AG09309 (cell line): ENCODE measurements at regions not wholly inside any gene's neighbourhood (a gene's known extent, or its start where the extent isn't known, plus 50 kb on each side); places are given as distances from the start of the nearest gene placed in this dataset.

Source experiments
- DNase-seq: peaks from one replicate; pipeline ENCODE4 v3.0.0-alpha.2; 2010; ENCODE audit warnings: low read depth
- H3K4me3 ChIP-seq: 2 replicates; pipeline ENCODE4 v1.5.1; 2011; ENCODE audit warnings: mild to moderate bottlenecking, low read depth, low read length, moderate library complexity; ENCODE audit not compliant: control insufficient read depth
- TF ChIP-seq, protein P1 (sequence below): IDR thresholded peaks from 2 replicates; pipeline ENCODE4 v1.5.1; 2011; ENCODE audit warnings: mild to moderate bottlenecking, low read depth, low read length, inconsistent platforms; ENCODE audit not compliant: insufficient read depth, control insufficient read depth; ENCODE audit errors: missing control alignments

DNA sequence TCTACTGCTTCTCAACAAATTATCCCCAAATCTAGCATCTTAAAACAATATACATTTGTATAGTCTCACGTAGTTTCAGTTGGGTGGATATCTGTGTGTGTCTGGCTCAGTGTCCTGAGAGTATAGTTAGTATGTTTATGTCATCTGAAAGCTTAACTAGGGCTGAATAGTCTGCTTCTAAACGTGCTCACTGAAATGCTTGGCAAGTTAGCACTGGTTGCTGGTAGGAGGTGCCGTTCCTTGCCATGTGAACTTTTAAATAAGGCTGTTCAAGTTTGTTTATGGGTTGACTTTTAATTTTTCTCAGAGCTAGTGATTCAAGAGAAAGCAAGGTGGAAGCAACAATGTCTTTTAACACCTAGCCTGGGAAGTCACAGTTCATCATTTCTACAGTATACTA lies 1673.6 kb downstream of the PCDH7 start:
- DNase-seq = no peak
- H3K4me3 ChIP-seq = no peak overlapping the region
- TF ChIP-seq, protein P1, sequence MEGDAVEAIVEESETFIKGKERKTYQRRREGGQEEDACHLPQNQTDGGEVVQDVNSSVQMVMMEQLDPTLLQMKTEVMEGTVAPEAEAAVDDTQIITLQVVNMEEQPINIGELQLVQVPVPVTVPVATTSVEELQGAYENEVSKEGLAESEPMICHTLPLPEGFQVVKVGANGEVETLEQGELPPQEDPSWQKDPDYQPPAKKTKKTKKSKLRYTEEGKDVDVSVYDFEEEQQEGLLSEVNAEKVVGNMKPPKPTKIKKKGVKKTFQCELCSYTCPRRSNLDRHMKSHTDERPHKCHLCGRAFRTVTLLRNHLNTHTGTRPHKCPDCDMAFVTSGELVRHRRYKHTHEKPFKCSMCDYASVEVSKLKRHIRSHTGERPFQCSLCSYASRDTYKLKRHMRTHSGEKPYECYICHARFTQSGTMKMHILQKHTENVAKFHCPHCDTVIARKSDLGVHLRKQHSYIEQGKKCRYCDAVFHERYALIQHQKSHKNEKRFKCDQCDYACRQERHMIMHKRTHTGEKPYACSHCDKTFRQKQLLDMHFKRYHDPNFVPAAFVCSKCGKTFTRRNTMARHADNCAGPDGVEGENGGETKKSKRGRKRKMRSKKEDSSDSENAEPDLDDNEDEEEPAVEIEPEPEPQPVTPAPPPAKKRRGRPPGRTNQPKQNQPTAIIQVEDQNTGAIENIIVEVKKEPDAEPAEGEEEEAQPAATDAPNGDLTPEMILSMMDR = no peak

DNA sequence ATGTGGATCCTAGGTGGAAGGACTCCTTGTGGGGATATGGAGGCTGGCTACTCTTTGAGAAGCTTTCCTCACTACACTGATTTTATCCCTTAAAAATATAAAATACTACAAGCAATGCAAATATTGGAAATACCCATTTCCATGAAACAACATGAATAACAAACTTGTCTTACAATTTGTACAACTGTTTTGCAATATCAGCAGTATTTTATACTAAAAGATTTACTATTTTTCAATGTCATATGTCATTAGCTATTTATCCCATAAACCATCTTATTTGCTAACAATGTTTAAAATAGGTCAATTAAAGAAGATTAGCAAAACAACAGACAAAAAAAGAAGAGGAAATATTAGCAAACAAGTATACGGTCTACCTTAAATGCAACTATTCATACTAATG lies 1674.1 kb downstream of the PCDH7 start:
- no peak overlapping the region for H3K4me3 ChIP-seq
- DNase-seq = no peak
- TF ChIP-seq, protein P1 = no peak

DNA sequence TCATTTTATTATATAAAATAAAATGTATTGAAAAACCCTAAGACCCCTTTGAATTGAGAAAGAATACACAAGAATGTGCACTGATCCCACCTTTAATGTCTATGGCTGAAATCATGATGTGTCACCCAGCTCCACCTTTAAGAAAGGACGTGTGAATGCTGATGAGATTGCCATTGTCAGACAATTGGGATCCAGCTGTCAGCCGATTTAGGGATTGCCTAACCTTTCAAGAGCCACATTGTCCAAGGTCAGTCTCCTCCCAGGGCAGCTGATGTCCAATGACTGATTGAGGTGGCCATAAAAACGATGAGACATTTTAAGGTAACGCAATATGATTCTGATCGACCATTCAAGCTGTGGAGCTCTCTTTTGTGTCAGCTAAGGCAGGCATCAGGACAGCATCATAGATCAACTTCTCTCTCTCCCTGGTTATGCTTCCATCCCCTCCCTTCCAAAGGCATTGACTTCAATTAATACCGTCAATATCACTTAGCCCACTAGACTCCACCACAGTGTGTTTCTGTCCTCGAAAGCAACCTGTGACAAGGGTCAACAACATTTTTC lies 1676.4 kb downstream of the PCDH7 start:
- TF ChIP-seq, protein P1 = no peak
- no peak for DNase-seq

DNA sequence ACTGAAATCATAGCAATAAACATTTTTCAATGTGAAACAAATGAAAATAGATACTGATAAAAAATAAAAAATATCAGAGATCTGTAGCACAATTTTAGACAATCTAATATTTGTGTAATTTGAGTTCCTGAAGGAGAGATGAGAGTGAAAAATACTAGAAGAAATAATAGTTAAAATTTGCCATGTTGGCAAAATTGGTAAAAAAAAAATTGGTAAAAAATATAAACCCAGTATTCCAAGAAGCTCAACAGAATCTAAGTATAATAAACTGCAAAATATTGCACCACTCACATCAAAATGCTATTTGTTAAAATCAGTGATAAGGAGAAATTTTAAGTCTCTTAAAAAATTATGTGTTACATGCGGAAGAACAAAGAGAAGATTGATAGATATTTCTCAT lies 1680.7 kb downstream of the PCDH7 start:
- no peak overlapping the region for H3K4me3 ChIP-seq
- DNase-seq = no peak
- TF ChIP-seq, protein P1 = no peak

More for the DNA sequence above, 1676.4 kb downstream of the PCDH7 start:
- H3K4me3 ChIP-seq = no peak overlapping the region

DNA sequence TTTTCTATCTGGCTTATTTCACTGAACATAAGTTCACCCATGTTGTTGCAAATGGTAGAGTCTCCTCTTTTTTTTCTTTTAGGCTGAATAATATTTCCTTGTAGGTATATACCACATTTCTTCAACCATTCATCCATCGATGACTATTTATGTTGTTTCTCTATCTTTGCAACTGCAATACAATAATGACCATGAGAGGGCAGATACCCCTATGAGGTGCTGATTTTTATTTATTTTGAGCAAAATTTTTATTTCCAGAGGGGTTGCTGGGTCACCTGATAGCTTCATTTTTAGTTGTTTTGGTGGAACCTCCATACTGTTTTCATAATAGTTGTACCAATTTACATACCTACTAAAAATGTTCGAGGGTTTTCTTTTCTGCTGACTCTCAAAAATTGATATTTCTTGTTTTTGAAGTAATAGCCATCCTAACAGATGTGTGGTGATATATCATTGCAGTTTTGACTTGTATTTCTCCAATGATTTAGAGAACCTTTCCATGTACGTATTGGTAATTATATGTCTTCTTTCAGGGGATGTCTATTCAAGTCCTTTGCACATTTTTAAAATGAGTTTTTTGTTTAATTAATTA lies 1697.0 kb downstream of the PCDH7 start:
- H3K4me3 ChIP-seq = no peak overlapping the region
- TF ChIP-seq, protein P1 = no peak
- no peak for DNase-seq

DNA sequence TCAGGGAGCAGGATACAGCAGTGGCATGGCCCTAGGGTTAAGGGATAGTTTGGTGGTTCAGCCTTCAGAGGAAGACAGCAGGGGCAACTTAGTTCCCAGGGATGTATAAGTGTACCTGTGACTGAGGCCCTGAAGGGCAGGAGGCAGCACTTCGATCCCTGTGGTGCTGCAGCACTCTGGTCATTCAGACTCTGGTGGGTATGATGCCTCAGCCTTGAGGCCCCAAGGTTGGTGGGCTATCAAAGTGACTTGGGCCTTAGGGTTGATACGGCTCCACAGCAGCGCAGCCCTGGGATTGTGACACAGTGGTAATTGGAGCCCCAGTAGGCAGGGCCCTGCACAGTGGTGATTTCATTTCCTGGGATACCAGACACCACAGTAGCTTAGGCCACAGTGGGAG lies 1703.1 kb downstream of the PCDH7 start:
- no peak overlapping the region for H3K4me3 ChIP-seq
- TF ChIP-seq, protein P1 = no peak
- DNase-seq = no peak

DNA sequence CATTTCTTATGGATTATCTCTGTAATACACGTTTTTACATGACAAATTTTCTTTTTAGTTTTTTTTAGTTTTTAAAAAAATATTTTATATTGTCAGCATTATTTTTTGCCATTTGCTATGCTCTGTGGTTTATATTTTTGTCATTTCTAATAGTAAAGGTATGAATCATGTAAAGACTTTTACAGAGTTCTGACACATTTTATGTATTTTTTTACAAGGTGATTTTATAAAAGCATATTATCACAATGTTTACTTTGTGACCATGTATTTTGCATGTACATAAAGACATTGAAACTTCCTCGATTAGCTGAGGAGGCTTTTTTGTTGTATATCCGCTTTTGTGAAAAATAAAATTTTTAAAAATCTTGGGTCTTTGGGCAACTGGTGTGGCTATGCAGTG lies 1705.1 kb downstream of the PCDH7 start:
- H3K4me3 ChIP-seq = no peak overlapping the region
- TF ChIP-seq, protein P1 = no peak
- DNase-seq = no peak
